Stimulated activated CD4-positive, alpha-beta T cell treated with anti-CD3 and anti-CD28 coated beads, Interleukin-4, amount 100 ng/mL, for 4 hours (primary cell): ENCODE measurements at regions not wholly inside any gene's neighbourhood (a gene's known extent, or its start where the extent isn't known, plus 50 kb on each side); places are given as distances from the start of the nearest gene placed in this dataset.
"Not testable (repeated sequence)": the region's sequence is repeated elsewhere in the genome, so short reads cannot be mapped to it uniquely, and the experiment has no call there.

Experiments
- DNase-seq, 2 experiments: peaks; one replicate each; pipeline ENCODE4 v3.0.0-alpha.2; 2020

DNA sequence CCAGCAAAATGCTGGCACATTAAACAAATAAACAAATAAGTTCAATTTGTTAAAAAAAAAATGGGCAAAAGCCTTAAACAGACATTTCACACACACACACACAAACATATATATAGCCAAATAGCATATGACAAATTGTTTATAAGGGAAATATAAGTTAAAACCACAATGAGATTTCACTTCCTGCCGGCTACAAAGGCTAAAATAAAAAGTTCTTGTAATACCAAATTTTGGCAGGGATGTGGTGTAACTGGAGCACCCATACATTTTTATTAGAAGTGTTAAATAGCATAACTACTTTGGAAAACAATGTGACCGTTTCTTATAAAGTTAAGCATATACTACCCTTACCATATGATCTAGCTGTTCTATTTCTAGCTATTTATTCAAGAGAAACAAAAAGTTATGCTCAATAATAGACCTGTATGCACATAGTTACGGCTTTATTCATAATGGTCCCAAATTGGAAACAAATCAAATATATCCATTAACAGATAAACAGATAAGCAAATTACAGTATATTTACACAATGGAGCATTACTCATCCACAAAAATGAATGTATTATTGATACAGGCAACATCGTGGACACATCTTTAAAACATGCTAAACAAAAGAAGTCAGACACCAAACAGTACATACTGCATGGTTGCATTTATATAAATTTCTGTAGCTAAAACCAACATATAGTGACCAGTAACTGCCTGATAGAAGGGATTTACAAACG, 93.9 kb downstream of the EOMES start:
- no peak for DNase-seq

DNA sequence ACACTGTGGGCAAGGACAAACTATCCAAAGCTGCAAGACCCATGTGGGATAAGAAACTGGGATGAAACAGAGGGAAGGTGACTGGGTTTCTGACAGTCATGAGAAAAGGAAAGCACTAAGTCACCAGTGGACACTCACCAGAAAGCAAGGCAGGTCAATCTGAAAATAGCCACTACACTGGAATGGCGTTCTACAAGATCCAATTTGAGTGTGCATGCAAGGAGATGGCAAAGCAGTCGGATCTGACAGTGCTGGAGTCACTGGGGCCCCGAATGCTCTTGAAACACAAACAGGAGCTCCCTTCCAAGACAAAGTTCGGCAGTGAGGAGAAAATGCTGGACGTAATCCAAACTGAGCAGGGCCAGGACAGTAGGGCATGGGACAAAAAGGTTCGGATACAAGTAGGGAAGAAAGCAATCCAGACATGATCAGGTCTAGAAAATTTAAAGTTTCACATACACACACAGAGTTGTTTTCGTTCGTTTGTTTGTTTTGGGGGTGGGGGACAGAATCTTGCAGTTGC, 95.5 kb downstream of the EOMES start:
- DNase-seq: no peak

DNA sequence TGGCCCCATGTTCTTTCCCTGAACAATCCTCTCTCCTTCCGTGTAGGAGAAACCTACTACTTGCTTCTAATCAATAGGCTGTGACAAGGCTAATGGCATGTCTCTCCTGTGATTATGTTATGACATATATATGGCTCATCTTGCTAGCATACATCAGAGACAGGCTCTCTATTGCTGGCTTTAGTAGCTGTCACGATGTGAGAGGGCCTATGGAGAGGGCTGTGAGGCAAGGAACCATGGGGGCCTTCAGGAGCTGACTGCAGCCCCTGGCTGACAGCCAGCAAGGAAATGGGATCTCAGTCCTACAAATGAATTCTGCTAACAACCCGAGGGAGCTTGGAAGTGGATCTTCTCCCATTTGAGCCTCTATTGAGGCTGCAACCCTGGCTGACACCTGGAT, 96.3 kb downstream of the EOMES start:
- DNase-seq: no peak

DNA sequence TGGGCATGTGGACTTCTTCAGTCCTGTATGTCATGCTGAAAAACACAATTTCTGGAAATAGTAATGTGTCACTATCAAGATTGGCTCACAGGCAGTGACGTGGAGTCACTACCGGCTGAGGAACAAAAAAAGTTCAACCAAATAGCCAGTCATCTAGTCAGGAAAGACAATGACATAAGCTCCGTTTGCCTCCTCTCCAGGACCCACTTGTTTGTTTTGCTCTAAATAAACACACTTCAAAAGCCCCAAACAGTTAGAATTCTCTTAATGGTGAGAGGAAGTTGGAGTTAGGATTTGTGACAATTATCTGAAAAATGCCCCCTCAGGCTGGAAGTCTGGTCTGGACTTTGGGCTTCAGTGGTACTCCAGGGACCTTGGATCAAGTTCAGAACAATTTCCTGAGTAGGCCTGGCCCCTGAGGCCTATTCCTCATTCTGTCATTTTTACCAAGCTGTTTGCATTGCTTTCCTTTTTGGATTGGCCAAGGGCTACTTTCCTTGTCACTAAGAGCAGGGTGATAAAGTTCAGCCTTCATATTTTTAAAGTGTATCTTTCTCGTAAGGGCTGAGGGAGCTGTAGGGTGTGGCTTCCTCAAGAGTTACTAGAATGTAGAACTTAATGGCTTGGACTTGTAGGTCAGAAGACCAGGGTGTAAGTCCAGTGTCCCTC, 98.9 kb downstream of the EOMES start:
- DNase-seq: no peak

DNA sequence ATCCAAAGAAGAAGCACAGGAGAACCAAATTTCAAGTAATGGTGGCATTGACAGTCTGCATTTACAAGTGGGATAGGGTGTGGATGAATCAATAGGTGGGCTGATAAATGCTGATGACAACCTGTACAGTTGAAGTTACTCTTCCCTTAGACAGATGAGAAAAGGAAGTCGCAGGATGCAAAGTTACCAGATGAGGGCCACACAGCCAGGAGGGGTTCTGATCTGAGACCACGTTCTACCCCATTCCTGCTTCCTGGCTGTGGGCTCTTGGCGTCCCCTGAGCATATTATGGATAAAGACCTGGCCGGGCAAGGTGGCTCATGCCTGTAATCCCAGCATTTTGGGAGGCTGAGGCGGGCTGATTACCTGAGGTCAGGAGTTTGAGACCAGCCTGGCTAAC, 104.6 kb downstream of the EOMES start:
- no peak for DNase-seq

DNA sequence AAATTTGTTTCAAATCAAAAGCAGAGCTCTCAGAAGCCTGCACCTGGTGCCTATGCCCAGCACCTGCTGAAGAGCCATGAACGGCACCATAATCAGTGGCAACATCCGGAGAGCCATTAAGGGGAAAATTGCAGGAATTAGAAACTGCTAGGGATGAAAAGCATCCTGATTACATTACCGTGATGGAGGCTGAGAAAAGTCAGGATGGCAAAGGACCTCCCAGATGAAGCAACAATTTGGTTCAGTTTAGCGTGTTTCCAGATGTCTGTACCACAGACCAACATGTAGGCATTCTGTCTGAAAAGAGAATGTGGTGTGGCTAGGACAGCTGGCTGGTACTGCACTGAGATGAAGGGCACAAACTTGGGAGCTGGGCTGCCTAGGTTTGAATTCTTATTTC, 106.1 kb downstream of the EOMES start:
- no peak for DNase-seq

DNA sequence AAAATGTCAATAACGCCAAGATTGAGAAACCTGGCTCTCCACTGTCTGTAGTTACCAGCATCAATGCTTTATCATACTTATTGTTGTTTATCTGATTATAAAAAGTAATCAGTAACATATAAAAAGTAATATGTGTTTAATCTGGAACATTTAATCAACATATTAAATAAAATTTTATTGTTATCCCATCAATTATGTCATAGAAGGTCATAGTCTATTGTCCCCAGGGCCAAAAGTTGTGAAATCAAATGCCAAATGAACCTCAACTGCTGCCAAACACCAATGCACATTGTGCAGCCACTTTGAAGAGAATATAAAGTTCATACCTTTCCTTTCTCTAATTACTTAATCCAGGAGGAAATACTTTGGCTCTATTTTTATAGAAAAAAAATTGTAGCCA, 106.6 kb downstream of the EOMES start:
- no peak for DNase-seq

DNA sequence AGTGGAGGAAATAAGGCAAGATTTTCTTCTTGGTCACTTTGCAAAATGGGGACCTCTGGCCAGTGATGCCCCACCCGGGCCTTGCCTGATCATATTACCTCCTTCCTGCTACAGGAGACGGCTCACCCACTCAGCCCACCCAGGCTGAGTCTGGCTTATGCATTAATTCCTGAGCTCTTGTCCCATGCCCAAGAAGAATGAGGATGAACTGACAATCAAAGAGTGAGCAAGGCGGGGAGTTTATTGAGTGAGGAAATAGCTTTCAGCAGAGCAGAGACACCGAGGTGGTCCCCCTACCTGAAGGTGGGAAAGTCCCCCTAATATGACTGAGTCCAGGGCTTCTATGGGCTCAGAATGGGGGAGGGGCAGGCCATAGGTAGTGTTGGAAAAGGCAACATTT, 107.5 kb downstream of the EOMES start:
- DNase-seq: no peak

DNA sequence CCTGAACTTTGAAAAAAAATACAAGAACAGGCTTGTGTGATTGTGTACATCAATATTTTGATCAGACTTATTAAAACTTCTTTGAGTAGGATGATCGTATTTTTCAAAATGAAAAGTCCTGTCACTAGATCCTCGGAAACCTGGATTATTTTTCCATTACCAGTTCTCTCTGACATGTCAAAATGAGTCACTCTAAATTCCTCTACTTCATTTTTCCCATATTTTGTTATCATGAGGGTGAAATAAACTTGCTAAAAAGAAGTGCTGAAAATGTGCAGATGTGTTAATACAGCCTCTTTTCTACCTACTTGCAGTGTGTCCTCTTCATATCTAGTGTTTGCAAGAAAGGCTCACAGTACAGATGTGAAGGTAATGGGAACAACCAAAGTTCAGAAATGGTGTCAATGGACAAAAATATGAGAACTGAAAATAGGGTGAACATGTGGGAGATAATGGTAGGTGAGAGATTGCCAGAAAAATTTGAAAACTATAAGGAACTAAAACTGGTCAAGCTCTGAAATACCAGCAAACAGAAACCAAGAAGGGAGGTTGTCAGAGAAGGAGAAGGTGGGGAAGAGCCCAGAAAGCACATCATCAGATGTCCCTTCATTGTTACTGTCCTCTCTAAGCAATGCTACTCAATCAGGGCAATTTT, 108.2 kb downstream of the EOMES start:
- no peak for DNase-seq

DNA sequence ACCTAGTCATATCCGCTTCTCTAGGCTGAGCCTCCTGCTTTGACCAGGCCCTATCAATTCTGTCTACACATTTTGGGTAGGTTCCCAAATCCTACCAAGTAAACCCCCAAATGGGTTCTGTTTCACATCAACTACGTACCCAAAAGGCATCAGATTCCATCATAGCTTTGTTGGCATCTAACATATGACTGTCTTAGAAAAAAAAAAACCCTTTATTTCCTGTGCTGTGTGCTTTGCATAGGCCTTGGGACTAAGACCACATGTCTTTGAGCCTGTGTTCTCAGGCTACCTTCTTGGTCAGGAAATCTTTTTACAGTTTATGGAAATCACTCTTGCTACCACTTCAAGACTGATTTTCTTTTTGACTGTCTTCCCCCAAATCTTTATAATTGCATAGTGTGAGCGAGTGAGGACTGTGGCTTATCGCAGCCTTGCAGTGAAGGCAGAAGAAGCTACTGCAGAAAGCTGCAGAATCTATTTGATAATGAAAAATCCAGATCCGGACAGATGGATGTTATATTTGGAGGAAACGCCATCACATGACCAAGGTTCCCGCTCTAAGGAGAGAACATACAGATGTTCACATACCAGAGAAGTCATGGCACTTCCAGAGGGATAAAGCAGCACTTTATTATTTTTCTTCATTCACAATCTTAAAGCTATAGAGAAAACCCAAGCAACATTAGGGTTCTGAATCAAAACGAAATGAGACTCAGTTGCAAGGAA, 111.2 kb downstream of the EOMES start:
- no peak for DNase-seq

DNA sequence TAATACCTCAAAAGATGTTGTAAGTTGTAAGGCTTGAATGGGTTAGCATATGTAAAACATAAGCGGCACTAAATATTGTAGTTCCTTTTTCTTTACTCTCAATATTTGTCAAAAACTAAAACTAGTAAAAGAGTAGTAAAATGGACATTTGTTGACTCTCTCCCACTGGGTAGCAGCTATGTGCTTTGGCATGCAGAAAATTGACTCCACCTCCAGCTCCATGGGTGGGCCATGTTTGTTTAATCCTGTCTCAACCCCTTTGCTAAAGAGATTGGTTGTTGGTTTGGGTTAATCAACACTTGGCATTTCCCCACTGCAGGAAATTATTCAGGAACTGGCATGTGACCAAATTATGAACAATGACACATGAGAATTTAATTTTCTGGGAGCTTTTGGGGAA, 114.8 kb downstream of the EOMES start:
- no peak for DNase-seq

DNA sequence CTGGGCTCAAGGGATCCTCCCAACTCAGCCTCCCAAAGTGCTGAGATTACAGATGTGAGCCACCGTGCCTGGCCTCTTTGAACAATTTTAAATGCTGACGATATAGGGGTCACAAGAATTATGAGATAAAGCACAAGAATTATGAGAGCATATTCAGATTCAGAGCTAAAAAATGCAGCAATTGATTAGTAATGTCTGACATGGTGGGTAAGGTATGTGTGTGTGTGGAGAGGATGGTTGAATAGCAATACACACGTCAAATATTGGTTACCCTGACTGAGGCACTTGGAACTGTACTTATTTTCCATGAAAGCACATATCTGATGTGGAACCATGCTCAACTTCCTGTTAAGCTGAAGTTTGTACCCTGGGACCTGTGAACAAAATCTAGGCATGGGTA, 115.6 kb downstream of the EOMES start:
- no peak for DNase-seq

DNA sequence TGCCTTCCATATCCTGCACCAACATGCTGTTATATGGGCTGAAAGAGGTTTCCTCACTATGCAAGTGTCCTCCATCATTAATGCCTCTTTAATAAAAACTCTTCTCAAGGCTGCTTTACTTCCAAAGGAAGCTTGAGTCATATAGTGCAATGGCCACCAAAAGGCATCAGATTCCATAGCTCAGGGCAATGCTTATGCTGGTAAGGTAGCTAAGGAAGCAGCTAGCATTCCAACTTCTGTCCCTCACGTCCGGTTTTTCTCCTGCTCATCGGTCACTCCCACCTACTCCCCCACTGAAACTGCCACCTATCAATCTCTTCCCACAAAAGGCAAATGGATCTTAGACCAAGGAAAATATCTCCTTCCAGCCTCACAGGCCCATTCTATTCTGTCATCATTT, 117.1 kb upstream of the SLC4A7 start:
- not testable (repeated sequence) for DNase-seq

DNA sequence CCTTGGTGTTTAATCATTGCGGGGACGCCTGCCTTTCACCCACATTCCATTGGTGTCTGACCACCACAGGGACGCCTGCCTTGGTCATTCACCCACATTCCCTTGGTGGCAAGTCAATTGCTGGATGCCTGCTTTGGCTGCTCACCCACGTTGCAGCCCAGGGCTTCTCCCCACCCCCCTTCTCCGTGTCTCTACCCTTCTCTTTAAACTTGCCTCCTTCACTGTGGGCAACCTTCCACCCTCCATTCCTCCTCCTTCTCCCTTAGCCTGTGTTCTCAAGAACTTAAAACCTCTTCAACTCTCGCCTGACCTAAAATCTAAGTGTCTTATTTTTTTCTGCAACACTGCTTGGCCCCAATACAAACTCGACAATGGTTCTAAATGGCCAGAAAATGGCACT, 115.6 kb upstream of the SLC4A7 start:
- DNase-seq: not testable (repeated sequence)

DNA sequence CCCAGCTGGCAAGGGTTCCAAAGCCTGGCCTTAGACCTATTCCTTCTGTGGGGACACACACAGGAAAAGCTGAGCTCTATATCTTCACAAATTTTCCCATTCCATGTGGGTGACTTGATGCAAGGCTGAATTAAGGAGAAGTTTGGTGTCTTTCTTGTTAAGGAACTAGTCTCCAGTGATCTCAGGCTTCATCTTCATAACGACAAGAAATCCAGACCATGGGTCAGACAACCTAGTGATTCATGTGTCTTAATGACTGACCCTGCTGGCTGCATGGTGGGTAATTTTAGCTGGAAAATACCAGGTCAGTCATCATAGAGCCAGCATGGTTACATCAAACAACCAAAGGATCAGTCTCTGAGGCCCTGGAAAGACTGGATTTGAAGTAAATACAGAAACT, 112.7 kb upstream of the SLC4A7 start:
- DNase-seq: no peak

DNA sequence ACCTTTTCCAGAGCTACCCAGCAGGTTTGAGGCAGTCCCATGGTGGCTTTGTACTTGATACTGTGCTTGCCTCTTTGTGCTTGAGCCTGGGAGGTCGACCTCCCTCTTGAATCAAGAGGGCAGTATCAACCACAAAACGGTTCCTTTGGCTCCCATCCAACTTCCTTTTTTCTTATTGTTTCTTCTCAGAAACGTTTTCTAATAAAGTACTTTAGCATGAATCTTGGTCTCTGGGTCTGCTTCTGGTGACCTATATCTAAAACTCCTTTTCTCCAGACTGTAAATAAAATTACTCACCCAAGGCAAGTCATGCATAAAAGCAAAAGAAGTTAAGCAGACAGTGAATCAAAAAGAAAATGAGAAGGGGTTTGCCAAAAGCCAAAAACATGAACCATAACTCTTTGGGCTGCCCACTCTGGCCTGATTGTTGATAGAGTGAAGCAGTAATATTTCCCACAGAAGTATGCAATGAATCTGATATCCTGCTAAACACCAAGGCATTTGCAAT, 112.2 kb upstream of the SLC4A7 start:
- DNase-seq: no peak

DNA sequence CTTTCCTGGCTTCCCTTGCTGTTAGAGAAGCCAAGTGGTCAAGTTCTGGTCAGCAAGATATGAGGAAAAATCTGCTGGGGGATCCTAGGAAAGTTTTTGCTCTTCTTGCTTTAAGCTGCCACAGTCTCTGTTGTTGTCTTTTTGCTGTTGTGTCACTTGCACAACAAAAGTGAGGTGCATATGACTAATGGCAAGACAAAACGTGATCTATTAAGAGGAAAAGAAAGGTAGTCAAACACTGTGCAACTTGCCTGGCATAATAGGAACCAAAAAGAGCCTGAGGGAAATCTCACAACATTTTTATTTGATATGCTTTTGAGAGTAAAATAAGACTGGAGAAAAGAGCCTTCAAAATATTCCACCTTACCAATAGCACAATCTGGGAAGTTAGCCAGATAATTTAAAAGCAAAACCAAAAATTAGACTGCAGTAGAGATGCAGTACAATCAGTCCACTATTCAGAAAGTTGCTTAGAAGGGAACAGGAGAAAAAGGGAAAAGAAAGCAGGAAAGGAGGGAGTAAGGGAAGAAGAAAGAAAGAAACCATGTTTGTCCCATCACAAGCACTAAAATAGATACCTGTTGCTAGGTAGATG, 110.0 kb upstream of the SLC4A7 start:
- DNase-seq: no peak

DNA sequence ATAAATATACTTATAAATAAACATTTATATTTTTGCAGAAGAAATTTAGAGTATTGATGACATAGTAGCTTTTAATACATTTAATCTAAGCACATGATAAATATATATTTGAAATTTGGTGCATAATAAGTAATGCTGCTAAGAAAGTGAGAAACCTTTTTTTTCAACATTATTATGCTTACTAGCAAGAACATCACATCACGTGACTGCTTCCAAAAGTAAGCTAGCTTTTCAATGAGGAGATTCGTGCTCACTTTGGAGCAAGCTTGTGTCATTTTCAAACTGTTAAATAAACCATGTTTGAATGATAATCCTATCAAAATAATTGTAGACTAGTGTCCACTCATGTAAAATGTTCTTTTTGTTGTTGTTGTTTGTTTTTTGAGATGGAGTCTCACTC, 109.0 kb upstream of the SLC4A7 start:
- DNase-seq: no peak

DNA sequence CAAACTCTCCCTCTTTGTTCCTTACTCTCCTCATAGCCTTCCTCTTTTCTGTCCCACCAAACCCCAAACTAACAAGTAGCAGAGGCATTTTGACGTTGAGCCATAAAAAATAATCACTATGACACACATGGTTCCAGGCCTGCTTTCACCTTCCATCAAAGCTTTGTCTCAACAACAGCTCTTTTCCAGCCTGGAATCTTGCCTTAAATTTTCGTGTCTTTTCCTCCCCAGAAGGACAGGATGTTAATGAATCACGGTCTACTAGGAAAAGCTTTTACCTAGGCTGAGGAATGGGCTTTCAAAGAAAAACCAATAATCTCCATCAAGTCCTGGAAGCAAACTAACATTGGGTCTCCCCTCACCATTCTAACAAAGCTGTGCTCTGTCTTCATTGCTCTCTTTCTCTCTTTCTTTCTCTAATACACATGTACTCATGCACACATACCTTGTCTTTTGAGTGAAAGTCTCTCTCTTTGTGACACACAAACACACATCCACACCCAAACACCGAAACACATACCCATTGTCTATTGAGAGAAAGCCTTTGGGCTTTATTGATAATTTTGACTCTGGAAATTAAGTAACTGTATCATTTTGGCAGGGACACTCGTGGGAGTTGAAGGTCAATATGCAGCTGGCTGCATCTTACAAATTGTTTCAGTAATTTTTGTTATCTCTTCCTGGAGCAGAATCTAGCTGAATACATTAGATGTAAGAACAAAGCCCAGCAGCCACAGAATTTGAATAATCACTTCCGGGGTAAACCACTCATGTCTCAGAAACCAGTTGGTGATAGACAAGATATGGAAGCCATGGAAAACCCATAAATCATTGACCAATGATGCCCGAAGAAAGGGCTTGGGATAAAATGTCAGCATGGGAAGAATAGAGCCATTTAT, 107.4 kb upstream of the SLC4A7 start:
- DNase-seq: no peak

DNA sequence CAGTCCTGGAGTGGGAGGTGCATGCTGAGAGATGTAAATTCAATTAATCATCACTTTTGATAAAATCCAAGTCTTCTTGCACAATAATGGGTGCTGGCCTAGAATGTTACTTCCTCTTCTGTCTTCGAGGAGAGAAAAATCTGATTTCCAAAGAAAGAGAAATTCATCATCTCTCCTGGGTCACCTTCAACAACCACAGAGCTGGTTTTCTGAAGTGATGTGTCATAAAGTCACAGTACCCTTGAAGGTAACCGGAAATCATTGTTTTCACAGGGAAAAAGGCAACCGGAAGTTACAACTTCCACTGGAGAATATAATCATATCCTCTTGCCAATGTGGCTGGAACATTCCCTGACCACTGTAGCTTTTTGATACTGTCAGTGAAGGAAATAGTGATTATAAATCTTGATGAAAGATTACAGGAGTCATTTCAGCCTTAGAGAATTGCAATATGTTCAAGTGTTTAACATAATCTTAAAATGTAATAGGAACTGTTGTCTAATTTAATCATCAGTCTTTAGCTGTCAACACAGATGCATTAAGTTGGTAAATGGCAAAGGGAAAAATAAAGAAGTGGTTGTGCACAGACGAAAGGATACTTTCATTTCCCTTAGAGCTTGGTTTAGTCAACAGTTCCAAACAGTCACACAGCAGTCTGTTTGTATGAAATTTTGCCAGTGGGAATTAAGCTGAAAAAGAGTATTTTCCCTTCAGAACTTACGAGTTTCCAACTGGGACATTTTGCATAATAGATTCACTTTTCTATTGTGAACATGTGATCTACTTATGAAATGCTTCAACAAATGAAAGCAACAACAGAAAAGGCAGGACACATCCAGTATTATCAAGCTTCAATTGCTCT, 106.5 kb upstream of the SLC4A7 start:
- DNase-seq: no peak

DNA sequence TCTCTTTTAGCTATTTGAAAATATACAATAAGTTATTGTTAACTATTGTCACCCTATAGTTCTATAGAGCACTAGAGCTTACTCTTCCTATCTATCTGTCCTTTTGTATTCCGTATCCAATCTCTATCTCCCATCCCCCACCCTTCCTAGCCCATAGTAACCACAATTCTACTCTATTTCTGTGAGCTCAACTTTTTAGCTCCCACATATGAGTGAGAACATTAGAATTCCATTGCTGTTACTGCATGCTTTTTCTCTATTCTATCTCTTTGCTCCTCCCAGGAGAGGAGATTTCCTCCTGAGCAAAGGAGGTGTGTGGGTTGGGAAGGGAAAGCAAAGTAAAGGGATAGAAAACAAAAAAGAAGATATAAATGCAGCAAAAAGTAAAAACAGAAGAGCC, 105.6 kb upstream of the SLC4A7 start:
- DNase-seq: no peak
